ENCODE measurements at regions not wholly inside any gene's neighbourhood (a gene's known extent, or its start where the extent isn't known, plus 50 kb on each side); places are given as distances from the start of the nearest gene placed in this dataset.

GRCh38 chr4:158065176-158065575, 107.6 kb downstream of the GASK1B start:
- Histone ChIP-seq H3K27ac (ENCODE audit: low read depth in 2 of 2, low read length in 1 of 2) (no peak overlapping the region), H4K20me1 (ENCODE audit: insufficient read depth) (no peaks in the 10 kb centered on the region), H3K9me3 (no peaks in the 10 kb centered on the region), H3K36me3 (replicated peaks in 1 of 2; ENCODE audit: control insufficient read depth in 1 of 2, insufficient read depth in 2 of 2, low read length in 1 of 2) (no peaks in the 10 kb centered on the region), H3K79me2 (ENCODE audit: insufficient read depth) (no peaks in the 10 kb centered on the region), H3K9ac (no peak overlapping the region), H3K4me1 (ENCODE audit: control insufficient read depth in 1 of 2, insufficient read depth in 2 of 2, low read depth in 1 of 2, low read length in 1 of 2) (peaks cover 0 to 12% of the 10 kb centered on the region in 2 experiments; a peak in 1 of 4 replicates), H3K9me2 (no peaks in the 10 kb centered on the region; the same call in 1 of the 2 replicates), H3K4me3 (ENCODE audit: low read depth in 2 of 2, low read length in 1 of 2) (no peak overlapping the region), H2AFZ (ENCODE audit: low read depth) (no peak overlapping the region), H3F3A (replicated peaks; ENCODE audit: insufficient read depth) (no peaks in the 10 kb centered on the region), H3K4me2 (no peak overlapping the region), H3K27me3 (ENCODE audit: insufficient read depth) (no peaks in the 10 kb centered on the region)
- TF ChIP-seq POLR2AphosphoS5 (IDR thresholded peaks at IDR 0.05; ENCODE audit: low read depth, low read length) (no peak), EP300 (IDR thresholded peaks at IDR 0.05; ENCODE audit: borderline replicate concordance in 1 of 2, low read depth in 1 of 2, low read length in 1 of 2) (no peak), CTCF (IDR thresholded peaks at IDR 0.05) (peak; percentile 24; the same call in 1 of the 2 replicates), EZH2phosphoT487 (IDR thresholded peaks at IDR 0.05; ENCODE audit: borderline replicate concordance, low read depth) (no peak)
- ChIA-PET POLR2A (no interaction called here), CTCF (no interaction called here)
- no peak for DNase-seq
- 53% methylated on average over 3 of the region's 3 CpGs for WGBS (ENCODE audit: low lambda C conversion rate)

- Histone ChIP-seq H3K9me2 (no peaks in the 10 kb centered on the region), H3K9me3 (no peaks in the 10 kb centered on the region), H3K36me3 (replicated peaks in 1 of 2; ENCODE audit: control insufficient read depth in 1 of 2, insufficient read depth in 2 of 2, low read length in 1 of 2) (no peaks in the 10 kb centered on the region), H3K27ac (ENCODE audit: low read depth in 2 of 2, low read length in 1 of 2) (no peak overlapping the region), H3K4me3 (ENCODE audit: low read depth in 2 of 2, low read length in 1 of 2) (no peak overlapping the region), H4K20me1 (ENCODE audit: insufficient read depth) (no peaks in the 10 kb centered on the region), H2AFZ (ENCODE audit: low read depth) (0 out of 2 replicates have a peak overlapping the region, but pooled peaks have one; percentile 2), H3K27me3 (ENCODE audit: insufficient read depth) (no peaks in the 10 kb centered on the region), H3K79me2 (ENCODE audit: insufficient read depth) (no peaks in the 10 kb centered on the region), H3K9ac (no peak overlapping the region), H3F3A (replicated peaks; ENCODE audit: insufficient read depth) (no peaks in the 10 kb centered on the region), H3K4me1 (ENCODE audit: control insufficient read depth in 1 of 2, insufficient read depth in 2 of 2, low read depth in 1 of 2, low read length in 1 of 2) (no peaks in the 10 kb centered on the region), H3K4me2 (no peak overlapping the region)
- ChIA-PET CTCF (no interaction called here), POLR2A (no interaction called here)
- DNase-seq, result no peak
- TF ChIP-seq FOSL2 (IDR thresholded peaks at IDR 0.05; ENCODE audit: borderline replicate concordance, low read depth) (no peak), NRF1 (IDR thresholded peaks at IDR 0.05; ENCODE audit: low read depth, low read length) (no peak), CTCF (IDR thresholded peaks at IDR 0.05) (no peak), TCF12 (IDR thresholded peaks at IDR 0.05) (no peak), RFX5 (IDR thresholded peaks at IDR 0.05; ENCODE audit: low read length) (no peak), YY1 (IDR thresholded peaks at IDR 0.05; ENCODE audit: low read depth) (no peak), REST (IDR thresholded peaks at IDR 0.05; ENCODE audit: low read depth, low read length) (no peak), FOXM1 (IDR thresholded peaks at IDR 0.05; ENCODE audit: low read depth) (no peak), TEAD4 (IDR thresholded peaks at IDR 0.05; ENCODE audit: borderline replicate concordance, insufficient read depth) (no peak), NFIC (IDR thresholded peaks at IDR 0.05; ENCODE audit: borderline replicate concordance) (no peak)
These were observed 116.1 kb downstream of the GASK1B start for GRCh38 chr4:158056689-158057245.
